ENCODE measurements at regions not wholly inside any gene's neighbourhood (a gene's known extent, or its start where the extent isn't known, plus 50 kb on each side); places are given as distances from the start of the nearest gene placed in this dataset.

GRCh38 chr6:168201799-168202198, 117.8 kb downstream of the DACT2 start:
- dilution Hi-C loops (cut with MboI; ENCODE audit: extremely low pct_ligation_motif_present, low sequenced_read_pairs) = no loop called here
- H3K9ac ChIP-seq (ENCODE audit: control insufficient read depth, extremely low read depth, insufficient read depth, low read length) = no peak overlapping the region
- TF ChIP-seq CTCF (optimal IDR thresholded peaks at IDR 0.05 in 1 of 3, IDR thresholded peaks at IDR 0.05 in 1 of 3, conservative IDR thresholded peaks at IDR 0.05 in 1 of 3; ENCODE audit: extremely low read depth in 1 of 3, insufficient read depth in 2 of 3, low read length in 3 of 3) = no peak
- no peak for TF ChIP-seq EZH2 (IDR thresholded peaks at IDR 0.05; ENCODE audit: low read length)
- no peaks in the 10 kb centered on the region for H3K79me2 ChIP-seq (ENCODE audit: control insufficient read depth, insufficient read depth, low read length)
- H3K4me2 ChIP-seq (ENCODE audit: control insufficient read depth, extremely low read depth, insufficient read depth, low read depth, low read length) = no peak overlapping the region
- H3K4me3 ChIP-seq (ENCODE audit: control insufficient read depth in 2 of 3, extremely low read depth in 1 of 3, insufficient read depth in 2 of 3, low read depth in 1 of 3, low read length in 3 of 3) = no peak overlapping the region
- no peak overlapping the region for H2AFZ ChIP-seq (ENCODE audit: control insufficient read depth, low read length)
- no peak overlapping the region for H3K27ac ChIP-seq (ENCODE audit: control insufficient read depth, insufficient read depth, low read length)
- peaks cover 5% of the 10 kb centered on the region for H3K27me3 ChIP-seq (ENCODE audit: control insufficient read depth, extremely low read depth, insufficient read depth, low read length)
- FAIRE-seq (no peak), DNase-seq (ENCODE audit: low read depth, low spot score) (no peak)
- no peaks in the 10 kb centered on the region for H4K20me1 ChIP-seq (ENCODE audit: control insufficient read depth, extremely low read depth, insufficient read depth, low read length)
- no peaks in the 10 kb centered on the region for H3K4me1 ChIP-seq (ENCODE audit: control insufficient read depth, extremely low read depth, insufficient read depth, low read length)
- no peaks in the 10 kb centered on the region for H3K36me3 ChIP-seq (ENCODE audit: control insufficient read depth in 2 of 2, extremely low read depth in 1 of 2, insufficient read depth in 2 of 2, low read length in 2 of 2)
- H3K9me3 ChIP-seq (ENCODE audit: control insufficient read depth, low read depth, low read length) = no peaks in the 10 kb centered on the region
- H3K9me1 ChIP-seq (ENCODE audit: control insufficient read depth, extremely low read depth, insufficient read depth, low read length) = no peaks in the 10 kb centered on the region

- no peaks in the 10 kb centered on the region for H3K4me1 ChIP-seq (ENCODE audit: control insufficient read depth, extremely low read depth, insufficient read depth, low read length)
- no peaks in the 10 kb centered on the region for H3K36me3 ChIP-seq (ENCODE audit: control insufficient read depth in 2 of 2, extremely low read depth in 1 of 2, insufficient read depth in 2 of 2, low read length in 2 of 2)
- H3K4me3 ChIP-seq (ENCODE audit: control insufficient read depth in 2 of 3, extremely low read depth in 1 of 3, insufficient read depth in 2 of 3, low read depth in 1 of 3, low read length in 3 of 3) = no peak overlapping the region
- no peaks in the 10 kb centered on the region for H4K20me1 ChIP-seq (ENCODE audit: control insufficient read depth, extremely low read depth, insufficient read depth, low read length)
- no peak overlapping the region for H3K27ac ChIP-seq (ENCODE audit: control insufficient read depth, insufficient read depth, low read length)
- TF ChIP-seq EZH2 (IDR thresholded peaks at IDR 0.05; ENCODE audit: low read length) (no peak), CTCF (optimal IDR thresholded peaks at IDR 0.05 in 1 of 3, IDR thresholded peaks at IDR 0.05 in 1 of 3, conservative IDR thresholded peaks at IDR 0.05 in 1 of 3; ENCODE audit: extremely low read depth in 1 of 3, insufficient read depth in 2 of 3, low read length in 3 of 3) (peak in 2 of 3 experiments; percentile 26 to 43)
- H3K79me2 ChIP-seq (ENCODE audit: control insufficient read depth, insufficient read depth, low read length) = no peaks in the 10 kb centered on the region
- H3K27me3 ChIP-seq (ENCODE audit: control insufficient read depth, extremely low read depth, insufficient read depth, low read length) = peaks cover 9% of the 10 kb centered on the region
- H2AFZ ChIP-seq (ENCODE audit: control insufficient read depth, low read length) = no peak overlapping the region
- H3K9me3 ChIP-seq (ENCODE audit: control insufficient read depth, low read depth, low read length) = no peaks in the 10 kb centered on the region
- H3K4me2 ChIP-seq (ENCODE audit: control insufficient read depth, extremely low read depth, insufficient read depth, low read depth, low read length) = no peak overlapping the region
- dilution Hi-C loops (cut with MboI; ENCODE audit: extremely low pct_ligation_motif_present, low sequenced_read_pairs) = no loop called here
- DNase-seq (ENCODE audit: low read depth, low spot score) (no peak), FAIRE-seq (no peak)
- H3K9ac ChIP-seq (ENCODE audit: control insufficient read depth, extremely low read depth, insufficient read depth, low read length) = no peak overlapping the region
- no peaks in the 10 kb centered on the region for H3K9me1 ChIP-seq (ENCODE audit: control insufficient read depth, extremely low read depth, insufficient read depth, low read length)
These were observed 118.2 kb downstream of the DACT2 start for GRCh38 chr6:168201383-168201782.
